SU-DHL-6 (cell line): ENCODE measurements at regions not wholly inside any gene's neighbourhood (a gene's known extent, or its start where the extent isn't known, plus 50 kb on each side); places are given as distances from the start of the nearest gene placed in this dataset.

ENCODE experiments used
- CTCF ChIP-seq: fragments of 200-600 bp; sonication (generic); IDR thresholded peaks from one replicate; pipeline ENCODE4 v1.5.1; 2017; ENCODE audit warnings: antibody characterized with exemption, mild to moderate bottlenecking, low read length, moderate library complexity; ENCODE audit not compliant: insufficient read depth, poor library complexity, severe bottlenecking
- EZH2phosphoT487 ChIP-seq: fragments of 200-600 bp; sonication (generic), shearing (Covaris generic); conservative IDR thresholded peaks from 2 replicates; pipeline ENCODE4 v1.6.1; 2018; ENCODE audit warnings: mild to moderate bottlenecking, antibody characterized with exemption, low read length, moderate library complexity, mixed read lengths

GRCh38 chrX:96440941-96441340 lies 243.7 kb upstream of the DIAPH2 start:
- TF ChIP-seq CTCF (no peak), EZH2phosphoT487 (no peak)
